ENCODE measurements at regions not wholly inside any gene's neighbourhood (a gene's known extent, or its start where the extent isn't known, plus 50 kb on each side); places are given as distances from the start of the nearest gene placed in this dataset.
"Not testable (repeated sequence)": the region's sequence is repeated elsewhere in the genome, so short reads cannot be mapped to it uniquely, and the experiment has no call there.

- H3K4me3 ChIP-seq; H3K27me3 ChIP-seq (replicated peaks); H3K4me1 ChIP-seq (replicated peaks); DNase-seq (ENCODE audit: low read depth in 1 of 2, low spot score in 2 of 2); H3K9me3 ChIP-seq (replicated peaks); H3K27ac ChIP-seq; H3K36me3 ChIP-seq: not testable (repeated sequence)
Measured at GRCh38 chr3:20547361-20548269, 361.6 kb upstream of the SGO1 start.

GRCh38 chr3:20546636-20547035, 360.6 kb upstream of the SGO1 start:
- no peaks in the 10 kb centered on the region for H3K4me1 ChIP-seq (replicated peaks)
- H3K9me3 ChIP-seq (replicated peaks): no peaks in the 10 kb centered on the region
- H3K27me3 ChIP-seq (replicated peaks): no peaks in the 10 kb centered on the region
- H3K27ac ChIP-seq: no peak overlapping the region
- no peak overlapping the region for H3K4me3 ChIP-seq
- DNase-seq (ENCODE audit: low read depth in 1 of 2, low spot score in 2 of 2): no peak
- no peaks in the 10 kb centered on the region for H3K36me3 ChIP-seq

DNA sequence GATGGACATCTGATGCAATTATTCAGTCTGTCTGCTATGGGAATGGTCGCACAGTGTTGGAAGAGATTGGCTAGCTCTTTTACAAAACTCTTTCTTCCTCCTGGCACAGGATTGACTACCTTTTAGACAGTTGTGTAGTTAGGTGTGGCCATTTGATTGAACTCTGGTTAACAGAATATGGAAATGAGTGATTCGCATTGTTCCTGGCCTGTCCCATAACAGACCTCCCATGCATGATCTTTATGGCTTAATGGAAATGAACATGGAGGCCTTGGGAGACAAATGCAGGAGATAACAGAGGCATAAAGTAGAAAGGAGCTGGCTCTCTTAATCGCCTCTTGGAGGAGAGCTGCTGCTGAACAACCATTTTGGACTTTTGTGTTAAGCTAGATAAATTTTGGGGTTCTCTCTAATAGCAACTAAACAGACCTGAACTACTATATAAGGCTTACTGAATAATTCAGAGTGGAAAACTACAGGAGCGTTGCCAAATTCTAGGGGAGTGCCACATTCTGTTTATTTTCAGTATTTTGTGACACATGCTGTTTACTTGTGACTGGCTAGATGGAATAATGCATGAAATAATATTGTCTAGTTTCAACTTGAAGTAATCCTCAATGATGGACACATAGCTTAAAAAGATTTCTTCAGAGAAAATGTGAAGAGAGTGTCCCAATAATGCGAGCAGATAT, 357.7 kb upstream of the SGO1 start:
- no peak for DNase-seq (ENCODE audit: low read depth in 1 of 2, low spot score in 2 of 2)
- H3K36me3 ChIP-seq: no peaks in the 10 kb centered on the region
- no peaks in the 10 kb centered on the region for H3K9me3 ChIP-seq (replicated peaks)
- H3K4me3 ChIP-seq: no peak overlapping the region
- no peaks in the 10 kb centered on the region for H3K27me3 ChIP-seq (replicated peaks)
- no peak overlapping the region for H3K27ac ChIP-seq
- H3K4me1 ChIP-seq (replicated peaks): no peaks in the 10 kb centered on the region

GRCh38 chr3:20540066-20540465, 354.1 kb upstream of the SGO1 start:
- Histone ChIP-seq H3K36me3 (no peaks in the 10 kb centered on the region), H3K27ac (no peak overlapping the region), H3K9me3 (replicated peaks) (no peaks in the 10 kb centered on the region), H3K27me3 (replicated peaks) (no peaks in the 10 kb centered on the region), H3K4me1 (replicated peaks) (no peaks in the 10 kb centered on the region), H3K4me3 (no peak overlapping the region)
- DNase-seq (ENCODE audit: low read depth in 1 of 2, low spot score in 2 of 2): no peak

GRCh38 chr3:20539666-20540065, 353.7 kb upstream of the SGO1 start:
- H3K4me3 ChIP-seq: no peak overlapping the region
- H3K36me3 ChIP-seq: no peaks in the 10 kb centered on the region
- H3K27ac ChIP-seq: no peak overlapping the region
- DNase-seq (ENCODE audit: low read depth in 1 of 2, low spot score in 2 of 2): no peak
- H3K9me3 ChIP-seq (replicated peaks): no peaks in the 10 kb centered on the region
- H3K4me1 ChIP-seq (replicated peaks): no peaks in the 10 kb centered on the region
- H3K27me3 ChIP-seq (replicated peaks): no peaks in the 10 kb centered on the region

- Histone ChIP-seq H3K27ac (no peak overlapping the region), H3K36me3 (no peaks in the 10 kb centered on the region), H3K9me3 (replicated peaks) (0 out of 2 replicates have a peak, but pooled peaks cover 2% of the 10 kb centered on the region), H3K27me3 (replicated peaks) (no peaks in the 10 kb centered on the region), H3K4me1 (replicated peaks) (no peaks in the 10 kb centered on the region), H3K4me3 (no peak overlapping the region)
- no peak for DNase-seq (ENCODE audit: low read depth in 1 of 2, low spot score in 2 of 2)
Measured at GRCh38 chr3:20537234-20537633, 351.2 kb upstream of the SGO1 start.

DNA sequence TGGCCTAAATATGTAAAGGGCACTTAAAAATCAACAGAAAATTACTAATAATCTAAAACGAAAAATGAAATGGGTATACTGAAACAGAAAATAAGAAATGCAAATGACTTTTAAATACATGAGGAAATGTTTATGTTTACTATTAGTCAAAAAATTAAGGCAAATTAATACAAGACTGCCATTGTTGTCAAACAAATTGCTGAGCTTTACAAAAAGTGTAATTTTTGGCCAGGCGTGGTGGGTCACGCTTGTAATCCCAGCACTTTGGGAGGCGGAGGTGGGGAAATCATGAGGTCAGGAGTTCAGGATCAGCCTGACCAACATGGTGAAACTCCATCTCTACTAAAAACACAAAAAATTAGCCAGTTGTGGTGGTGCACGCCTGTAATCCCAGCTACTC, 343.9 kb upstream of the SGO1 start:
- Histone ChIP-seq H3K9me3 (replicated peaks) (0 out of 2 replicates have a peak, but pooled peaks cover 2% of the 10 kb centered on the region), H3K27me3 (replicated peaks) (no peaks in the 10 kb centered on the region), H3K36me3 (no peaks in the 10 kb centered on the region), H3K4me3 (no peak overlapping the region), H3K27ac (no peak overlapping the region), H3K4me1 (replicated peaks) (no peaks in the 10 kb centered on the region)
- DNase-seq (ENCODE audit: low read depth in 1 of 2, low spot score in 2 of 2): no peak

DNA sequence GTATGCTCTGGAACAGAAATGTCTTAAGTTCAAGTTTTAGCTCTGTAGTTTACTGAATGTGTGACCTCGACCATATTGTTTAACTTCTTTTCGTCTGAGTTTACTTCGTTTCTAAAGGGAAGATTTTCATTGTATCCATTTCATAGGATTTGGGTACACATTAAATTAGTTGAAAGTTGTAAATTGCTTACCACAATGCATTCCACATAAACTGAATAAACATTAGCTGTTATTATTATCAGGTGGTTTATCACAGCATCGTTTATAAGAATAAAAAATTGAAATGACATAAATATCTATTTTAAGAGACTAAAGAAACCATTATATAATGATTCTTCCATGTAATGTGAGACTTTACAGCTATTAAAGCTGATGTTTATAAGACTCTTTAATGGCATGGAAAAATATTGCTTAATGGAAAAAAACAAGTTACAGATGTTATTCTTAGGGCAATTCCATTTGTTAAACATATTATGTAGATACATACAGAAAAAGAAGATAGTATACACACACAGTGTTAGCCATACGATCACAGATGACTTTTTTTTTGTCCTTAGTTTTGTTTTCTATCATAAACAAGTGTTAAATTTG, 342.3 kb upstream of the SGO1 start:
- Histone ChIP-seq H3K9me3 (replicated peaks) (0 out of 2 replicates have a peak, but pooled peaks cover 2% of the 10 kb centered on the region), H3K36me3 (no peaks in the 10 kb centered on the region), H3K27me3 (replicated peaks) (no peaks in the 10 kb centered on the region), H3K27ac (no peak overlapping the region), H3K4me3 (no peak overlapping the region), H3K4me1 (replicated peaks) (no peaks in the 10 kb centered on the region)
- no peak for DNase-seq (ENCODE audit: low read depth in 1 of 2, low spot score in 2 of 2)

DNA sequence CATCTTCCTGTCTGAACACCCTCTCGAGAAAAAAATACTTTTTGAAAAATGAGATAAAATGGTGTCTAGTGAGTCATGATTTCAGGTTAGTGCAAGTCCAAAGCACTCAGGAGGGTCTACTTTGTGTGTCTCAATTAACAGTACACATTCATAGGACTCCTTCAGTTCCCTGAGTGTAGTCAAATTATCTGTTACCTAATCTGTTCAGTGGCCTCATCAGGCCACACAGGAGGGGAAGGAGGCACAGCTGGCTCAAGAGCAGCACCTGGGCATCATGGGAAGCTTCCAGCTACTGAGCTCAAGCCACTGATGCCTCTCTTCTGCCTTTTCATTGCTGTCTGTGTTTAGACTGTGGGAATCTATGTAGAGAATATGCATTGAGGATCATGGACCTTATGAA, 341.4 kb upstream of the SGO1 start:
- H3K4me1 ChIP-seq (replicated peaks): no peaks in the 10 kb centered on the region
- no peak for DNase-seq (ENCODE audit: low read depth in 1 of 2, low spot score in 2 of 2)
- no peaks in the 10 kb centered on the region for H3K36me3 ChIP-seq
- H3K9me3 ChIP-seq (replicated peaks): 0 out of 2 replicates have a peak, but pooled peaks cover under 1% of the 10 kb centered on the region
- H3K27ac ChIP-seq: no peak overlapping the region
- no peak overlapping the region for H3K4me3 ChIP-seq
- no peaks in the 10 kb centered on the region for H3K27me3 ChIP-seq (replicated peaks)

- no peaks in the 10 kb centered on the region for H3K9me3 ChIP-seq (replicated peaks)
- no peak overlapping the region for H3K27ac ChIP-seq
- H3K36me3 ChIP-seq: no peaks in the 10 kb centered on the region
- H3K27me3 ChIP-seq (replicated peaks): no peaks in the 10 kb centered on the region
- no peak for DNase-seq (ENCODE audit: low read depth in 1 of 2, low spot score in 2 of 2)
- no peak overlapping the region for H3K4me3 ChIP-seq
- no peaks in the 10 kb centered on the region for H3K4me1 ChIP-seq (replicated peaks)
Measured at GRCh38 chr3:20524328-20524727, 338.3 kb upstream of the SGO1 start.

- no peak for DNase-seq (ENCODE audit: low read depth in 1 of 2, low spot score in 2 of 2)
- Histone ChIP-seq H3K9me3 (replicated peaks) (no peaks in the 10 kb centered on the region), H3K4me1 (replicated peaks) (no peaks in the 10 kb centered on the region), H3K36me3 (no peaks in the 10 kb centered on the region), H3K4me3 (no peak overlapping the region), H3K27me3 (replicated peaks) (no peaks in the 10 kb centered on the region), H3K27ac (no peak overlapping the region)
Measured at GRCh38 chr3:20523293-20523692, 337.3 kb upstream of the SGO1 start.

DNA sequence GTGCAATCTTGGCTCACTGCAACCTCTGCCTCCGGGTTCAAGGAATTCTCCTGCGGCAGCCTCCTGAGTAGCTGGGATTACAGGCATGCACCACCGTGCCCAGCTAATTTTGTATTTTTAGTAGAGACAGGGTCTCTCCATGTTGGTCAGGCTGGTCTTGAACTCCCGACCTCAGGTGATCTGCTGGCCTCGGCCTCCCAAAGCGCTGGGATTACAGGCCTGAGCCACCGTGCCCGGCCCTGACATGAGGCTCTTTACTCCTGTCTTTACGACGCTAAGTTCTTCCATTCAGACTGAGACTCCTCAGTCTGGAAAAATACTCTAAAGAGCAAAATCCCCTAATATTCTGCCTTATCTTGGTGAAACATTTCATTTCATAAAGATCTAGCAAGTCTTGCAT, 331.3 kb upstream of the SGO1 start:
- H3K27me3 ChIP-seq (replicated peaks); DNase-seq (ENCODE audit: low read depth in 1 of 2, low spot score in 2 of 2); H3K27ac ChIP-seq; H3K9me3 ChIP-seq (replicated peaks); H3K4me1 ChIP-seq (replicated peaks); H3K36me3 ChIP-seq; H3K4me3 ChIP-seq: not testable (repeated sequence)

- Histone ChIP-seq H3K27ac (no peak overlapping the region), H3K4me3 (no peak overlapping the region), H3K27me3 (replicated peaks) (no peaks in the 10 kb centered on the region), H3K4me1 (replicated peaks) (no peaks in the 10 kb centered on the region), H3K36me3 (no peaks in the 10 kb centered on the region), H3K9me3 (replicated peaks) (no peaks in the 10 kb centered on the region)
- DNase-seq (ENCODE audit: low read depth in 1 of 2, low spot score in 2 of 2): no peak
Measured at GRCh38 chr3:20516311-20516710, 330.3 kb upstream of the SGO1 start.

DNA sequence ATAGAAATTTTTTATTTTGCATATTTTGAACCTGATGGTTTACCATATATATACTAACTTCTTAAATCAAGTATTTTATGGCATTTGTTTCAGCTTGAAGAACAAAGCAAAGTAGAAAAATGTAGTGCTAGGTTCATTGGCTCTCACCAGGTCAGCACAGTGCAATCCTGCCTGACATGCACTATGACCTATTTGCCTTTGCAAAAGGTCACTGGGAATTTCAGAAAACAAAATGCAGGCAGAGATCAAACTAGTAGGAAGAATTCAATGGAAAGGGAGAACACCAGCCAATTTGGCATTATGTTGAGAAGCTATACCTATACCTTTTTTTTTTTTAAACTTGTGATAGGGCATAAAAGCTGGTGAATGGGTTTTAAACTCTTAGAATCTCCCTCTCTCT, 329.8 kb upstream of the SGO1 start:
- Histone ChIP-seq H3K27me3 (replicated peaks) (no peaks in the 10 kb centered on the region), H3K4me1 (replicated peaks) (no peaks in the 10 kb centered on the region), H3K27ac (no peak overlapping the region), H3K4me3 (no peak overlapping the region), H3K9me3 (replicated peaks) (no peaks in the 10 kb centered on the region), H3K36me3 (no peaks in the 10 kb centered on the region)
- DNase-seq (ENCODE audit: low read depth in 1 of 2, low spot score in 2 of 2): no peak

Measured in SJSA1 (cell line).